Smooth muscle cell (in vitro differentiated cells): ENCODE measurements at regions not wholly inside any gene's neighbourhood (a gene's known extent, or its start where the extent isn't known, plus 50 kb on each side); places are given as distances from the start of the nearest gene placed in this dataset.

ENCODE experiments used
- DNase-seq: peaks from one replicate; lab custom pipeline; 2025; ENCODE audit not compliant: unreplicated experiment; lab: John Stamatoyannopoulos, UW
- H2AFZ ChIP-seq: fragments of 200-600 bp; sonication (generic); 2 replicates; pipeline ENCODE4 v1.6.0; 2016; ENCODE audit warnings: antibody characterized with exemption, low read depth, mild to moderate bottlenecking
- H3F3A ChIP-seq: fragments of 200-600 bp; sonication (generic); 2 replicates; pipeline ENCODE4 v1.6.0; 2017; ENCODE audit warnings: antibody characterized with exemption, low read depth
- H3K27ac ChIP-seq: fragments of 200-600 bp; sonication (generic); 2 replicates; pipeline ENCODE4 v1.5.1; 2016; ENCODE audit warnings: low read depth, mild to moderate bottlenecking
- H3K27me3 ChIP-seq: fragments of 200-600 bp; sonication (generic); 2 replicates; pipeline ENCODE4 v1.6.1; 2016; ENCODE audit warnings: low read depth, mild to moderate bottlenecking
- H3K36me3 ChIP-seq: fragments of 200-600 bp; sonication (generic); 2 replicates; pipeline ENCODE4 v1.5.1; 2016; ENCODE audit warnings: low read depth
- H3K4me1 ChIP-seq: fragments of 200-600 bp; sonication (generic); 2 replicates; pipeline ENCODE4 v1.5.1; 2016; ENCODE audit warnings: low read depth
- H3K4me2 ChIP-seq: fragments of 200-600 bp; sonication (generic); 2 replicates; pipeline ENCODE4 v1.6.0; 2016; ENCODE audit warnings: mild to moderate bottlenecking
- H3K4me3 ChIP-seq: fragments of 200-600 bp; sonication (generic); 2 replicates; pipeline ENCODE4 v1.5.1; 2016; ENCODE audit warnings: mild to moderate bottlenecking
- H3K79me2 ChIP-seq: fragments of 200-600 bp; sonication (generic); 2 replicates; pipeline ENCODE4 v1.6.0; 2016; ENCODE audit warnings: low read depth, mild to moderate bottlenecking
- H3K9ac ChIP-seq: fragments of 200-600 bp; sonication (generic); 2 replicates; pipeline ENCODE4 v1.6.0; 2016; ENCODE audit warnings: low read depth
- H3K9me3 ChIP-seq: fragments of 200-600 bp; sonication (generic); replicated peaks from 2 replicates; pipeline ENCODE4 v1.5.1; 2016; ENCODE audit warnings: low read depth
- H4K20me1 ChIP-seq: fragments of 200-600 bp; sonication (generic); 2 replicates; pipeline ENCODE4 v1.6.0; 2016; ENCODE audit warnings: low read depth
- CTCF ChIP-seq: fragments of 200-600 bp; sonication (generic); IDR thresholded peaks from 2 replicates; pipeline ENCODE4 v1.5.1; 2017; ENCODE audit warnings: borderline replicate concordance, mild to moderate bottlenecking, antibody characterized with exemption; ENCODE audit not compliant: insufficient read depth, poor library complexity, severe bottlenecking
- WGBS: methylation state at CpG from one replicate; pipeline ENCODE4 v1.1.7; 2016; ENCODE audit warnings: low lambda C conversion rate; 5-methylcytosine and 5-hydroxymethylcytosine counted together

- no peak overlapping the region for H3K27ac ChIP-seq
- no peaks in the 10 kb centered on the region for H3F3A ChIP-seq
- H3K9ac ChIP-seq, result no peak overlapping the region
- no peak overlapping the region for H3K4me2 ChIP-seq
- no peak overlapping the region for H3K4me3 ChIP-seq
- no peak for DNase-seq
- WGBS, result 61% methylated on average over 2 of the region's 2 CpGs
- no peaks in the 10 kb centered on the region for H3K9me3 ChIP-seq
- H4K20me1 ChIP-seq, result no peaks in the 10 kb centered on the region
- no peaks in the 10 kb centered on the region for H3K79me2 ChIP-seq
- no peaks in the 10 kb centered on the region for H3K27me3 ChIP-seq
- peaks cover 4% of the 10 kb centered on the region for H3K4me1 ChIP-seq
- no peaks in the 10 kb centered on the region for H3K36me3 ChIP-seq
- no peak overlapping the region for H2AFZ ChIP-seq
- TF ChIP-seq CTCF, result no peak
Measured at GRCh38 chr16:86209202-86209601, 301.1 kb upstream of the FOXF1 start.

- no peak for DNase-seq
- no peak overlapping the region for H3K4me2 ChIP-seq
- H3F3A ChIP-seq, result peaks cover 6% of the 10 kb centered on the region
- no peak for TF ChIP-seq CTCF
- no peaks in the 10 kb centered on the region for H3K36me3 ChIP-seq
- H3K27me3 ChIP-seq, result no peaks in the 10 kb centered on the region
- WGBS, result 97% methylated on average over 19 of the region's 19 CpGs
- H3K9ac ChIP-seq, result no peak overlapping the region
- no peak overlapping the region for H3K27ac ChIP-seq
- no peaks in the 10 kb centered on the region for H4K20me1 ChIP-seq
- no peaks in the 10 kb centered on the region for H3K9me3 ChIP-seq
- H3K4me3 ChIP-seq, result no peak overlapping the region
- peaks cover 4% of the 10 kb centered on the region for H3K4me1 ChIP-seq
- no peaks in the 10 kb centered on the region for H3K79me2 ChIP-seq
- no peak overlapping the region for H2AFZ ChIP-seq
Measured at GRCh38 chr16:86210403-86211193, 299.7 kb upstream of the FOXF1 start.

- Histone ChIP-seq H3K9me3 (no peaks in the 10 kb centered on the region), H3F3A (peaks cover 7% of the 10 kb centered on the region), H2AFZ (no peak overlapping the region), H3K4me1 (peaks cover 4% of the 10 kb centered on the region), H3K79me2 (no peaks in the 10 kb centered on the region), H3K27me3 (no peaks in the 10 kb centered on the region), H3K27ac (no peak overlapping the region), H3K36me3 (no peaks in the 10 kb centered on the region), H4K20me1 (no peaks in the 10 kb centered on the region), H3K4me2 (no peak overlapping the region), H3K4me3 (no peak overlapping the region), H3K9ac (no peak overlapping the region)
- no peak for TF ChIP-seq CTCF
- WGBS, result 97% methylated on average over 5 of the region's 5 CpGs
- no peak for DNase-seq
Measured at GRCh38 chr16:86211265-86211664, 299.1 kb upstream of the FOXF1 start.

GRCh38 chr16:86211800-86212199, 298.5 kb upstream of the FOXF1 start:
- no peak overlapping the region for H3K4me3 ChIP-seq
- no peaks in the 10 kb centered on the region for H4K20me1 ChIP-seq
- H3K36me3 ChIP-seq, result no peaks in the 10 kb centered on the region
- no peaks in the 10 kb centered on the region for H3K9me3 ChIP-seq
- no peaks in the 10 kb centered on the region for H3K27me3 ChIP-seq
- no peak overlapping the region for H3K4me2 ChIP-seq
- no peak for TF ChIP-seq CTCF
- no peaks in the 10 kb centered on the region for H3K79me2 ChIP-seq
- H2AFZ ChIP-seq, result no peak overlapping the region
- H3K27ac ChIP-seq, result no peak overlapping the region
- peaks cover 7% of the 10 kb centered on the region for H3F3A ChIP-seq
- H3K9ac ChIP-seq, result no peak overlapping the region
- peaks cover 4% of the 10 kb centered on the region for H3K4me1 ChIP-seq
- DNase-seq, result no peak
- WGBS, result 72% methylated on average over 6 of the region's 6 CpGs
